Small intestine (tissue), 7 donors: ENCODE measurements at regions not wholly inside any gene's neighbourhood (a gene's known extent, or its start where the extent isn't known, plus 50 kb on each side); places are given as distances from the start of the nearest gene placed in this dataset.

Experiments
- DNase-seq, 2 donors: peaks; one replicate each; pipeline versions ENCODE4 v3.0.0 to v3.0.0-alpha.2; 2013
- FAIRE-seq: peaks from 2 replicates; lab custom pipeline; 2012; peaks lifted over from hg19 to GRCh38; lab: Jason Lieb, UNC
- H3K27ac ChIP-seq, 3 donors: one replicate each; pipeline ENCODE4 v1.5.1; 2013; ENCODE audit warnings: low read length in 2 of 3, mild to moderate bottlenecking in 2 of 3, control low read depth in 1 of 3, inconsistent platforms in 1 of 3, low read depth in 1 of 3, moderate library complexity in 1 of 3
- H3K27me3 ChIP-seq, 3 donors: one replicate each; pipeline ENCODE4 v1.6.1; 2013; ENCODE audit warnings: low read length in 3 of 3, inconsistent platforms in 1 of 3; ENCODE audit not compliant: control insufficient read depth in 3 of 3, insufficient read depth in 3 of 3
- H3K36me3 ChIP-seq, 3 donors: one replicate each; pipeline ENCODE4 v1.6.1; 2013; ENCODE audit warnings: low read length in 3 of 3, inconsistent platforms in 1 of 3, low read depth in 1 of 3, mild to moderate bottlenecking in 1 of 3, moderate library complexity in 1 of 3; ENCODE audit not compliant: control insufficient read depth in 3 of 3, insufficient read depth in 2 of 3
- H3K4me1 ChIP-seq, 3 donors: one replicate each; pipeline ENCODE4 v1.6.1; 2013; ENCODE audit warnings: low read length in 2 of 3, inconsistent platforms in 1 of 3, low read depth in 1 of 3, mild to moderate bottlenecking in 1 of 3, moderate library complexity in 1 of 3; ENCODE audit not compliant: control insufficient read depth in 3 of 3, insufficient read depth in 2 of 3
- H3K4me3 ChIP-seq, 3 donors: one replicate each; pipeline ENCODE4 v1.5.1; 2013; ENCODE audit warnings: low read length in 3 of 3, control low read depth in 1 of 3, inconsistent platforms in 1 of 3, low read depth in 1 of 3, mild to moderate bottlenecking in 1 of 3, moderate library complexity in 1 of 3
- H3K9me3 ChIP-seq, 2 donors: one replicate each; pipeline ENCODE4 v1.6.1; 2013; ENCODE audit warnings: low read depth in 1 of 2, low read length in 1 of 2; ENCODE audit not compliant: control insufficient read depth in 2 of 2, insufficient read depth in 1 of 2
- WGBS, 3 donors: extraction: QIAGEN DNeasy Blood & Tissue Kit; methylation state at CpG; one replicate each; pipeline ENCODE4 v1.1.7; 2013; 5-methylcytosine and 5-hydroxymethylcytosine counted together
- donor health status: healthy with polysubstance abuse.
- donor health status: control.
- donor health status: control.
- donor health status: Bipolar disorder and iron deficiency.
- donor health status: healthy.

GRCh38 chr12:14260011-14260993 lies 105.2 kb upstream of the ATF7IP start:
- FAIRE-seq (no peak), DNase-seq (peak; percentile 67 to 89)
- Histone ChIP-seq H3K36me3 (no peaks in the 10 kb centered on the region), H3K4me1 (peaks cover 2 to 36% (median 12%) of the 10 kb centered on the region in 3 donors), H3K27me3 (no peaks in the 10 kb centered on the region), H3K27ac (peak overlapping the region; percentile 55 to 85 (median 82)), H3K4me3 (peak overlapping the region in 2 of 3 donors; percentile 1 to 29), H3K9me3 (peaks cover 0 to 40% of the 10 kb centered on the region in 2 donors)
- 12 to 38% (median 24%) methylated on average over 31 of the region's 31 CpGs for WGBS, 3 donors

GRCh38 chr12:14261096-14261495 lies 104.4 kb upstream of the ATF7IP start:
- H3K4me1 ChIP-seq = peaks cover 2 to 36% (median 12%) of the 10 kb centered on the region in 3 donors
- WGBS, 3 donors = 82 to 92% (median 90%) methylated on average over 6 of the region's 6 CpGs
- no peak overlapping the region for H3K4me3 ChIP-seq
- FAIRE-seq (no peak), DNase-seq (no peak)
- H3K36me3 ChIP-seq = no peaks in the 10 kb centered on the region
- H3K27me3 ChIP-seq = no peaks in the 10 kb centered on the region
- H3K9me3 ChIP-seq = peaks cover 0 to 39% of the 10 kb centered on the region in 2 donors
- peak overlapping the region in 2 of 3 donors; percentile 82 to 85 for H3K27ac ChIP-seq

GRCh38 chr12:14261861-14262260 lies 103.6 kb upstream of the ATF7IP start:
- Histone ChIP-seq H3K9me3 (peaks cover 0 to 35% of the 10 kb centered on the region in 2 donors), H3K4me3 (no peak overlapping the region), H3K36me3 (no peaks in the 10 kb centered on the region), H3K27me3 (no peaks in the 10 kb centered on the region), H3K4me1 (peaks cover 2 to 33% (median 11%) of the 10 kb centered on the region in 3 donors), H3K27ac (peak overlapping the region in 1 of 3 donors; percentile 30)
- 88 to 95% (median 95%) methylated on average over 2 of the region's 2 CpGs for WGBS, 3 donors
- no peak for DNase-seq
- FAIRE-seq = no peak

- DNase-seq (no peak), FAIRE-seq (no peak)
- H3K27me3 ChIP-seq = no peaks in the 10 kb centered on the region
- peak overlapping the region in 1 of 3 donors; percentile 1 for H3K27ac ChIP-seq
- no peaks in the 10 kb centered on the region for H3K36me3 ChIP-seq
- H3K9me3 ChIP-seq = peaks cover 0 to 29% of the 10 kb centered on the region in 2 donors
- no peak overlapping the region for H3K4me3 ChIP-seq
- H3K4me1 ChIP-seq = peaks cover 2 to 27% (median 6%) of the 10 kb centered on the region in 3 donors
- WGBS, 3 donors = 81 to 91% (median 85%) methylated on average over 7 of the region's 7 CpGs
Observed at GRCh38 chr12:14262771-14263511, 102.5 kb upstream of the ATF7IP start.

- Histone ChIP-seq H3K9me3 (peaks cover 0 to 21% of the 10 kb centered on the region in 2 donors), H3K36me3 (no peaks in the 10 kb centered on the region), H3K27ac (no peak overlapping the region), H3K27me3 (no peaks in the 10 kb centered on the region), H3K4me1 (peaks cover 0 to 21% (median 0%) of the 10 kb centered on the region in 3 donors), H3K4me3 (no peak overlapping the region)
- WGBS, 3 donors = 97 to 100% (median 100%) methylated on average over 3 of the region's 3 CpGs
- DNase-seq (no peak), FAIRE-seq (no peak)
Observed at GRCh38 chr12:14263742-14264141, 101.7 kb upstream of the ATF7IP start.

- Histone ChIP-seq H3K27ac (no peak overlapping the region), H3K4me1 (peaks cover 0 to 21% (median 0%) of the 10 kb centered on the region in 3 donors), H3K9me3 (peaks cover 0 to 17% of the 10 kb centered on the region in 2 donors), H3K27me3 (no peaks in the 10 kb centered on the region), H3K36me3 (no peaks in the 10 kb centered on the region), H3K4me3 (no peak overlapping the region)
- DNase-seq = no peak
- FAIRE-seq = no peak
- WGBS, 3 donors = 69 to 85% (median 74%) methylated on average over 2 of the region's 2 CpGs
Observed at GRCh38 chr12:14264316-14264715, 101.2 kb upstream of the ATF7IP start.

GRCh38 chr12:14264778-14265177 lies 100.7 kb upstream of the ATF7IP start:
- H3K27ac ChIP-seq = no peak overlapping the region
- no peaks in the 10 kb centered on the region for H3K27me3 ChIP-seq
- 82 to 92% (median 86%) methylated on average over 3 of the region's 3 CpGs for WGBS, 3 donors
- FAIRE-seq (no peak), DNase-seq (no peak)
- H3K4me1 ChIP-seq = peaks cover 0 to 18% (median 0%) of the 10 kb centered on the region in 3 donors
- H3K9me3 ChIP-seq = peaks cover 0 to 14% of the 10 kb centered on the region in 2 donors
- H3K36me3 ChIP-seq = no peaks in the 10 kb centered on the region
- no peak overlapping the region for H3K4me3 ChIP-seq

- no peak overlapping the region for H3K4me3 ChIP-seq
- H3K27me3 ChIP-seq = no peaks in the 10 kb centered on the region
- no peak for FAIRE-seq
- no peak overlapping the region for H3K27ac ChIP-seq
- no peaks in the 10 kb centered on the region for H3K36me3 ChIP-seq
- peaks cover 0 to 19% of the 10 kb centered on the region in 2 donors for H3K9me3 ChIP-seq
- H3K4me1 ChIP-seq = no peaks in the 10 kb centered on the region
- DNase-seq = no peak
Observed at GRCh38 chr12:14268120-14268515, 97.4 kb upstream of the ATF7IP start.
